Activated T-cell treated with anti-CD3 and anti-CD28 coated beads for 1 hour (primary cell): ENCODE measurements at regions not wholly inside any gene's neighbourhood (a gene's known extent, or its start where the extent isn't known, plus 50 kb on each side); places are given as distances from the start of the nearest gene placed in this dataset.

Experiments used
- DNase-seq: peaks from one replicate; pipeline ENCODE4 v3.0.0-alpha.2; 2020; ENCODE audit warnings: low read depth

- no peak for DNase-seq
Observed at GRCh38 chr7:41795276-41795833, 92.5 kb upstream of the INHBA start.

DNA sequence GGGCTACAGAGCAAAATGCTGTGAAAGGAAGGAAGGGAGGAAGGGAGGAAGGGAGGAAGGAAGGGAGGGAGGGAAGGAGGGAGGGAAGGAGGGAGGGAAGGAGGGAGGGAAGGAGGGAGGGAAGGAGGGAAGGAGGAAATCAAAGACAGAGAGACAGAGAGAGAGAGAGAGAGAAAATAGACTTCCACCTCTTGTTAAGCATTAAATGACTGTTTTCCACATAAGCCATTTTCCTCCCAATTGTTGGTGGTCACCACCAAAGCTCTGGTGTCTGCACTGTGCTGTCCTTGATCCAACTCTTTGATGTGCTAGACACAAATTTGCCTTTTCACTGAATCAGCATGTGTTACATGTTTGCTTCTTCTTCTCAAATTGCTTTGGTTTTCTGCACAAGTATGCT lies 90.7 kb upstream of the INHBA start:
- no peak for DNase-seq

GRCh38 chr7:41792120-41792519 lies 89.2 kb upstream of the INHBA start:
- no peak for DNase-seq

DNA sequence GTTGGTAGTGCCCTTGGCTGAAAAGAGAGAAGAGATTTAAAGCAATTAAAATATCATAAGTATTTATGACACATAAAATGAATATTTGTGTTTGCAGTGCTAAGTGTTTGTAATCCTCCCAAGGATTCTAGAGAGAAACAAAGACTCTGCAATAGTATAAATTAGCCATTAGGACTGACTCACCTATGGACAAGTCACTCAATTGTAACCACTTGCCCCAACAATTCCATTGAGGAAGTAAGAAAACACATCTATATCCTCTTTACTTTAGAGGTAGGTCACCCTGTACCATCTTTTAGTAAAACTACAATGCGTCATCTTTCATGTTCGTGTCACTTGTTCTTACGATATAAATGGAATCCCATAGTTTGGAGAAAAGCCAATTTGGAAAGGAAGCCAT lies 85.7 kb upstream of the INHBA start:
- no peak for DNase-seq

GRCh38 chr7:41787651-41788350 lies 84.9 kb upstream of the INHBA start:
- no peak for DNase-seq

- no peak for DNase-seq
Observed at GRCh38 chr7:41786944-41787343, 84.1 kb upstream of the INHBA start.

- DNase-seq, result no peak
Observed at GRCh38 chr7:41786404-41786803, 83.5 kb upstream of the INHBA start.

- no peak for DNase-seq
Observed at GRCh38 chr7:41785840-41786239, 83.0 kb upstream of the INHBA start.

- no peak for DNase-seq
Observed at GRCh38 chr7:41785265-41785664, 82.4 kb upstream of the INHBA start.

DNA sequence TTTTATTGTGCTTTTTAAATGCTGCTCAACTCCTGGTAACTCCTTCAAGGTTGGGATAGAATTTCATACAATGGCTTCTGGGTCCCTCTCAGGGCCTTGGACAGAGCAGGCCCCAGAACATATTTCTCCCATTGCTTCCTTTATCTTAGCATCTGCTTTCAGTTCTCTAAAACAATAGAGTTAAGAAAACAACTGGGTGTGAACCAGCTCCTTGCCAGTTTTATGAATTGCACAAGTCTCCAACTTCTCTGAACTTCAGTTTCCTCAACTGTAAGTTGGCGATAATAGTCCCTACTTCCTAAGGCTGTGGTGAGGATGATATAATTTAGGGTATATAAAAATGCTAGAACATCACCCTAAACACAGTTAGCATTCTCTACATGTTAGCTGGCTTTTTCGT lies 77.0 kb upstream of the INHBA start:
- no peak for DNase-seq

GRCh38 chr7:41777894-41778596 lies 75.2 kb upstream of the INHBA start:
- DNase-seq, result no peak

DNA sequence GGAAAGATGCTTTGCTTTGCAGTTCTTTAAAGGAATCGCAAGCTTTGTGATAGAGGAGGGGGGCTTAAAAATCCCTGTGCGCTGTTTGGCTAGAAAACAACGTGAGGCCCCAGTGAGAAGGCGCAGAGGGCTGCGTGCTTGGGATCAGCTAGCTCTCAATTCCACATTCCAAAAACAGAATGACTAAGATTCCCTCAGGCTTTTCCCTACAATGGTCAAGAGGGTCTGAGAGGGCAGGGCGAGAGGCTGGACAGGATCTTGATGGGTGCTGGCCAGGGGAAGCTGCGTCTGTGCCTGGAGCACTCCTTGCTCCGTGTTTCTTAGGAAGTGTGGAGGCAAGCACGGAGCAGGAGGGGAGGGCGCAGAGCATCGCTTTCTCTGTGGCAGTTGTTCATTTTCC lies 72.1 kb upstream of the INHBA start:
- DNase-seq, result no peak

GRCh38 chr7:41773756-41774155 lies 70.9 kb upstream of the INHBA start:
- DNase-seq, result no peak

DNA sequence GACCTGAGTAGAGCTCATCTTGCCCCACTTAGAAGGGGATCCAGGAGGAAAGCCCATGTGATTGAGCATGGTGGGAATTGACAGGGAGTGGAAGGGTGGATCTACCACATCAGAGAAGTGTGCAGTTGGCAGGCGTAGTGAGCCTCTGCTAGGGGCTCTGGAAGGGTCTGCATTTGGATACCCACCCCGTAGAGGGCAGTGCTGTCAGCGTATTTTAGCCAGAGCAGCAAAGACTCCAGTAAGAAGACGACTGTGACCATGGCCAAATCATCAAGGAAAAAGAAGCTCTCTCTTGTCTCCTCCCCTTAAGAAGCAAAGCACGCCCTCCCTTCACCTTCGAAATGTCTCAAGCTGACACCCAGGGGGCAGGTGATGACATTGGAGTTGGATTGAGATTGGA lies 68.8 kb upstream of the INHBA start:
- DNase-seq, result no peak

GRCh38 chr7:41769162-41769561 lies 66.3 kb upstream of the INHBA start:
- DNase-seq, result no peak

DNA sequence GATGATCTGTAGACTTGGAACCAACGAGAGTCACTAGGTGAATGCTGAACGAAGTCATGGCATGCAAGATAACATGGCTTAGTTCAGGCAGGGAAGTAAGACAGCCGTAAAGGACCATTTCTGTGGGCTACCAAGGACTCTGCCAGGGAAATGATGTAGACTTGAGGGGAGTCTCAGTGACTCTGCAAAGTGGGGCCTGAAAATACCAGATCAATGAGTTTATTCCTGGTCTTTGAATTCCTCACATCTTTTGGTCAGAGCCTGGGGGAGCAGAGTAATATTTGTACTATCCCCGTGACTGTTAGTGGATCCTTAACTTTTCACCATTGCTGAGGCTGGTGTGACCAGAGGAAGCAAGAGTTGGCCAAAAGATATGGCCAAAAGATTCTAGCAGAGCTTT lies 60.7 kb upstream of the INHBA start:
- DNase-seq, result no peak

DNA sequence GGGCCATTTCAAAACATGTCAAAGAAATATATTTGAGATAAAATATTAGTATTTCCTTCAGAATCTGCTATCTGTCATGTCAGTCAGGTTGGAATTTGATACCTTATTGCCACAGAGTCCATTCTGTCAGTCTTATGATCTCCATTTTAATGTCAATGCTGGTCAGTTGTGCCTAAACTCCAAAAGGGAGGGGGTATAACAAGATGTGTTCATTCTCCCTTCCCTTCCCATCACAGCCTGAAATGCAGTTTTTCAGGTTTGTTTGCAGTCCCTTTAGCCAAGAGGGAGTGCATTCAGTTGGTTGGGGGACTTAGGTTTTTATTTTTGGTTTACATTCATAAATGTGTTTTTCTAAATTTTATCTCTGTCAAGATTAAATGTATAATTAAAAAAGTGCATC lies 59.8 kb upstream of the INHBA start:
- no peak for DNase-seq

GRCh38 chr7:41760293-41760692 lies 57.4 kb upstream of the INHBA start:
- no peak for DNase-seq

DNA sequence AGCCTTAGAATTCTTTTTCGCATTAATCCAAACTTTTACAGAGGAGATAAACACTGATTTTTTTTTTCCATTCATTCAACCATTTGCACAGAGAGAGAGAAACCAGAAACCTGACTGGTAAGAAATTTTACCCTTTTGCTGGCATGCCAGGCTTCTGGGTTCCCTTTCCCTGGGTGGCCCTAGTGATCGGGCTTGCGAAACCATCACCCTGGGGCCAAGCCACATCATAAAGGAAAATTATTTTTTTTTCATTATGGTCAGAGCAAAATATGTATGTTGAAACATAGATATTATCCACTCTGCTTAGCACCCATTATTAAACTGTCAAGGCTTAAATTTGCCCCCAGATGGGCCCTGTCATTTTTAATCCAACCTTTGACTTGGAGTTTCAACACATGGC lies 55.4 kb upstream of the INHBA start:
- no peak for DNase-seq

GRCh38 chr7:41756650-41757182 lies 53.8 kb upstream of the INHBA start:
- no peak for DNase-seq

DNA sequence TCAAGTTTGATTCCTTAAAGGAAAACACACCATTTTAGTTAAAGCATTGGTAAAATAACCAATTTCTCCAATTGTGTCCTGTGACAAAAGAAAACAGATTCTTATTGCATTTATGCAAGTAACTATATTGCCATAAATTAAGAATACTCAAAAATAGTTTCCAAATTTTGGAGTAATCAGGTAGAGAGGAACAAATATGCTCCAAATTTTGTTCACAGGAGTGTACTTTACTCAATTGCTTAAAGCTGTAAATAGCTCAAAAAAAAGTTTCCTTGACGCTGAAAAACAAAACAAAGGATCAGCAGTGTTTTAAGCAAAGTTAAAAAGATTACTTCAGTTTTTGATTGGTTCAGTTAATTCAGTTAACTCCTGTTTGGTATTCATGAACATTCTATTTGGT lies 52.2 kb upstream of the INHBA start:
- no peak for DNase-seq

- DNase-seq, result no peak
Observed at GRCh38 chr7:41754046-41754445, 51.2 kb upstream of the INHBA start.
